ENCODE measurements at regions not wholly inside any gene's neighbourhood (a gene's known extent, or its start where the extent isn't known, plus 50 kb on each side); places are given as distances from the start of the nearest gene placed in this dataset.

DNA sequence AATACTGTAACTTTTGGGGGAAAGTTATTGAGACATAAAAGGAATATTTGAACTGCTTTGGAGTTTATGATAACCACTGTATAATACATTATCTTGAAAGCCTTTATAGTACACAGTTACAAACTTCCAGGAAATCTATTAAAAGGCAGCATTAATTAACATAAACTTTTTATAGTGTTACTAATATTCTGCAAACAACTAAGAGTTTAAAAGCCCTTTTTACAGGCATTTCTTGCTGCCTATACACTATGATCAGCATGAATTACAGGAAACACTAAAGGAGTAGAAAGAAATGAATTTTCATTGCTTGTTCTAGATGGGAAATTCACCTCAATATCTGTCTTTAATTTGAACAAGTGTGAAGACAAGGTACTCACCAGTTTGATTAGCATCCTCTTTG is 252.3 kb upstream of the ZFP64 start:
- TF ChIP-seq, protein P1, sequence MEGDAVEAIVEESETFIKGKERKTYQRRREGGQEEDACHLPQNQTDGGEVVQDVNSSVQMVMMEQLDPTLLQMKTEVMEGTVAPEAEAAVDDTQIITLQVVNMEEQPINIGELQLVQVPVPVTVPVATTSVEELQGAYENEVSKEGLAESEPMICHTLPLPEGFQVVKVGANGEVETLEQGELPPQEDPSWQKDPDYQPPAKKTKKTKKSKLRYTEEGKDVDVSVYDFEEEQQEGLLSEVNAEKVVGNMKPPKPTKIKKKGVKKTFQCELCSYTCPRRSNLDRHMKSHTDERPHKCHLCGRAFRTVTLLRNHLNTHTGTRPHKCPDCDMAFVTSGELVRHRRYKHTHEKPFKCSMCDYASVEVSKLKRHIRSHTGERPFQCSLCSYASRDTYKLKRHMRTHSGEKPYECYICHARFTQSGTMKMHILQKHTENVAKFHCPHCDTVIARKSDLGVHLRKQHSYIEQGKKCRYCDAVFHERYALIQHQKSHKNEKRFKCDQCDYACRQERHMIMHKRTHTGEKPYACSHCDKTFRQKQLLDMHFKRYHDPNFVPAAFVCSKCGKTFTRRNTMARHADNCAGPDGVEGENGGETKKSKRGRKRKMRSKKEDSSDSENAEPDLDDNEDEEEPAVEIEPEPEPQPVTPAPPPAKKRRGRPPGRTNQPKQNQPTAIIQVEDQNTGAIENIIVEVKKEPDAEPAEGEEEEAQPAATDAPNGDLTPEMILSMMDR (IDR thresholded peaks at IDR 0.05), result no peak
- TF ChIP-seq POLR2A (IDR thresholded peaks at IDR 0.05), result no peak
- TF ChIP-seq EP300 (IDR thresholded peaks at IDR 0.05), result no peak

Measured in gastroesophageal sphincter (tissue), 3 donors.